Right forelimb (tissue), 1 donor: ENCODE measurements at regions not wholly inside any gene's neighbourhood (a gene's known extent, or its start where the extent isn't known, plus 50 kb on each side); places are given as distances from the start of the nearest gene placed in this dataset.

Experiments used
- DNase-seq: peaks from one replicate; pipeline ENCODE4 v3.0.0-alpha.2; 2018

DNA sequence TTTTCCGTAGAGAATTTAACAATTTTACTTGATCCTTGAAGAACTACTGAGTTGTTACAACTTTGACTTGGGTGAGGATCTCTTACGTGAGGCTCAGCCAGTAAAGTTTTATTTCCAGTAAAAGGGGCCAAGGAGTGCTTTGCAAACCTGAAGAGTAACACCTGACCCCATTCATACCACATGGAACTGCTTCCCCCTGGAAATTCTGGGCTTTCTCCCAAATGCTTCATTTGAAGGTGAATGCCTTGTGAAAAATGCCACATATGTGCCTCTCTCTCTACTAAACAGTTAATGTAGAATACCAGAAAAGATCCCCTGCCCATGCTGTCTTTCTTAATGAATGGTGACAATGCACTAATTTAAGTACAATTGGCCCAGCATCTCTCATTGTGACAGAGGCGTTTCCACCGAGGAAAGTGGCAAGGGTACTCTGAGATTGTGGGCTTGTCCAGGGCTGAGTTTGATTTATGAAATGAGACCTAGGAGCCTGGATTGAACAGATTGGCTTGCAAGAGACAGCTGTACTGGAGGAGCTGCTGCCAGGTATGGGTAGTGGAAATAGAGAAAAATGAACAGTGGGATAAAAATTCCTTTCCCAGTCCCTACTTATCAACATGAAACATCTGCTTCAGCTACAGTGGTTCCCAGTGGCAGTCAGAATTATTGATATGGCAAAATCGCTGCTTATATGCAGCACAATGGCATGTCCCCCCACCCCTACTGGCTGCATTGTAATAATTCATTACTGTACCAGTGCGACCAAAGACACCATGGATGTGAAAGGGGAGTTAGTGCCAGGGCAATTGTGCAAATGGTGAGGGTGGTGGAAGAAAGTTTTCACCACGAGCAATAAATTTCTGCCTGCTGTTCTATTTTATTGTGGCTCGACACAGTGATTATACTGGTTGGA, 843.7 kb upstream of the WWC1 start:
- DNase-seq: no peak

DNA sequence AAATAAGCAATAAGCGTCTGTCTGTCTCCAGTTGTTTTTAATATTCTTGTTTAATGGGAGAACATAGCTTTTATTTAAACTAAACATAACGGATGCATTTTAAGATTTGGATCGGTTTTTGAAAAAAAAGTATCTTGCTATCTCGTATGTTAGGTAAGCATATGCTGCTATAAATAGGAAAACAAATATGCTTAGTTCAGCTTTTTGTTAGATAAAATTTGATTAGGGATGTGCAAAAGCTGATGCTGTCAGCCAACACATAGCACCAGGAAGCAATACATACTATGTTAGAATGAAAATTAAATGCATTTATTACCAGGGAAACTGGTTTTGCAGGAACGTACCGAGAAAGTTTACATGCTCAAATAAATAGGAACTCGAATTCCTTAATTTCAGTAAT, 843.1 kb upstream of the WWC1 start:
- DNase-seq: no peak

DNA sequence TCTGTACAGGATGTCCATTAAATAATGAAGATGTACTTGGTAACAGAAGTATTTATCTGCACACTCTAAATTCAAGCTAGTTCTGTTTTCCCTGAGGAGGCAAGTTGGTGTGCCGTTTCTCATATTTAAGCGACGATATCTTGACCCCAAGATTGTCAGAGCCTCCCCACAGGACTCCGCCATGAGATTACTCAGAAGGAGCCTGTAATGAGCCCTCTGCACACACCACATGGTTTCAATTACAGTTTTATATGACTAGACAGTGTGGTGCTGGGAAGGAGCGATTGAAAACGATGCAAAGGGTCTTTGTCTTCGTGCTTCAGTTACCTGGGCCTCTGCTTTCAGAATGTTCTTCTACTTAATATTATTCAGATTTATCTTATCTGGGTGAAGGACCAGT, 840.4 kb upstream of the WWC1 start:
- DNase-seq: no peak

DNA sequence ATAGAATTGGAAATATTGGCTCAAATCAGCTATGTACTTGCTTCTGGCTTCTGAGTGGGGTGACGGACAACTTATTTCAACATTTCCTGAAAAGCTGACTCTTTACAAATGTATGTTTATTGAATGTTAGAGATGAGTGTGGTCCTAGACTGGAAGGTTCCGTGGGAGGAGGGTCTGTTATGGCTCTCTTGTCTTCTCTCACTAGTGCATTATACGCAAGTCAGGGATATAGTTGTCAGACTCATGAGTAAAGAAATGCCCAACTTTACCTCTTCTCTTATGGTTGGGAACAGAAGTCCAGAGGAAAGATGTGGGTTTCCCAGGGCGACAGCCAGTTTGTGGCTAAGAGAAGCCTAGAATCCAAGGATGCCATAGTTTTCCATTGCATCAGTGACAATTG, 839.3 kb upstream of the WWC1 start:
- DNase-seq: no peak

DNA sequence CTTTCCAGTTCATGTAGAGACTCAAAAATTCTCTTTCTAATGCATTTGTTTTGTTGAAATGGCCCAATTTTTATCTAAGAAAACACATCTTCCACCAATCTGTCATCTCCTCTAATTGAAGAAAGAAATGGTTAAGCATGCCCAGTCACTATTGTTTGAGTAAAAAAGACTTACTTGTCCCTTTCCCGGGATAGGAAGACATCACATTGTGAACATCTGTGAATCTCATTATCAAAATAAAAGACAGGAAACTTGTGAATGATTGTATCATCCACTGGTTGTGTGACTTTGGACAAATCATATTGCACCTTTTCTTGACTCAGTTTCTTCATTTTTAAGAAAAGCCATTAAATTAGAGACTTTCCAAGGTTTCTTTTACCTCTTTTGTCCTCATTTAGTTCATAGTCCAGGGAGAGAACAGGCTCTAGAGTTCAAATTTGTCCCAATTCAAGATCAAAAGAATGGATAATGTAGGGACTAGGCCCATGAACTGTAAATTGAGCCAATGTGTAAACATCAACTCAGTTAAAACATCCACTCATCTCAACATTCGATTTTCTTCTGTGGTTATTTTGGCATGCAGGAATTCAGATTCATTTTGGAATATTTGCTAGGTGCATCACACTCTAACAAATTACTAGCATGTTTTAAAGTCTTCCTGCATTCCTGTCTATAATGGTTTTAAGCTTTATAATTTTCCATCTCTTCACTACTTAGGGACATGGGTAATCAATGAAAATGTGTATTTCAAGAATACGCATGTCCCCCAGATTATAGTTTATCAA, 838.0 kb upstream of the WWC1 start:
- DNase-seq: no peak

DNA sequence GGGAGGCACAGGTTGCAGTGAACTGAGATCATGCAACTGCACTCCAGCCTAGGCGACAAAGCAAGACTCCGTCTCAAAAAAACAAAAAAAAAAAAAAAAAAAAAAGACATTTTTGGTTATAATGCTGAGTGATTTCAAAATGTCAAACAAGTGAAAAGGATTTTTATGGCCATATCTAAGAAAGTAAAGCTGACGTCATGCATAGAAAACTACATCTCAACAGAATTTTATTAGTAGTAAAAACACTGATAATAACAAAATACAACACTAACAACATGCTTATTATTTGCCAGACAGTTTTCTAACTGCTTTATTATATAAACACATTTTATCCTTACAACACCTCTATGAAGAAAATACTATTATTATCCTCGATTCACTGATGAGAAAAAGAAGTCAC, 833.0 kb upstream of the WWC1 start:
- DNase-seq: no peak

DNA sequence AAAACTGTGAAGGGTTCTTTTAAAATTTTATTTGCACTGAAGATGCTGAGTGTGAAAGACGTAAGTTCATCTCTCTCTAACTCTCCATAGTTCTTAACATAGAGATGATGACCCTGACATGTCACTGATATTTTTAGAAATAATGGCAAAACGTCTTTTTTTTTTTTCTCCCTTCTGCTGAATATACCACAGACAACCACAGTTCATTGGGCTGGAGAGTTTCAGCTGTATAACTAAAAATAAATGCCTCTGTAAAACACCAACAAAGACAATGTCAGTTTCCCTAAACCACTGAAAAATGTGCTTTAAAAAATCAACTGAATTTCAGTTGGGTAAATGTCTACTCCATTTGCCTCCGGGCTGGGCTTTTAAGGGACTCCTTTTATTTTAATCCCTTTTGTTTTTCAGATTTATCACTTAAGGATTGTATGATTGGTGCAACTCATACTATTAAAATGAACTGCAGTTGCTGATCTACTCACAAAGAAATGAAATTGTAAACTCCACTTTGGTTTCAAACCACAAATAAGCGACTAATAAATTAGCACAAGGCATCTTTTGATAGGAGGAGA, 830.9 kb upstream of the WWC1 start:
- no peak for DNase-seq

DNA sequence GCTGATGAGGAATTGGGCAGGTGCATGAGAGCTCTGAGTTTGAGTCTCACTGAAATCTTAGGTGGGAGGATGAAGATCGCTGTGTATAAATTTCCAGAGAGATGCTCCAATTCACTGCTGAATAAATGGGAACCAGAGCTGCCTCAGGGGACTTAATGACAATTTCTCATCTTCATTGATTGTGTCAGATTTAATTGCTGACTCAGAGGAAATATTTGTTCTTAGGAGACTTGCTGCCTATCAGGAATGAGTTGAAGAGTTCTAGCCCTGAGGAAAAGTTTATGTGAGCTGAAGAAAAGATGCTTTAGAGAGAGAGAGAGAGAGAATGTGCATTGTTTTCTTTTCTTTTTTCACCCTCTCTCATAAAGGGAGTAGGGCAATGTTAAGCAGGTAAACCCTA, 827.5 kb upstream of the WWC1 start:
- no peak for DNase-seq

DNA sequence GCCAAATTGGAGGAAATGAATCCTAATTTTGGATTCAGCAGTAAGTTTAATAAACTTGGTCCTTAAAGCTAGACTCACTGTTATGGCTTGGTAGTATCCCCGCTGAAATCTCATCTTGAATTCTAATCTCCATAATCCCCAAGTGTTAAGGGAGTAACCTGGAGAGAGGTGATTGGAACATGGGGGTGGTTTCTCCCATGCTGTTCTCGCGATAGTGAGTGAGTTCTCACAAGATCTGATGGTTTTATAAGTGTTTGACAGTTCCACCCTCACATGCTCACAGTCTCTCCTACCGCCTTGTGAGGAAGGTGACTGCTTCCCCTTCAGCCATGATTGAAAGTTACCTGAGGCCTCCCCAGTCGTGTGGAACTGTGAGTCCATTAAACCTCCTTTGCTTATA, 824.5 kb upstream of the WWC1 start:
- DNase-seq: no peak

DNA sequence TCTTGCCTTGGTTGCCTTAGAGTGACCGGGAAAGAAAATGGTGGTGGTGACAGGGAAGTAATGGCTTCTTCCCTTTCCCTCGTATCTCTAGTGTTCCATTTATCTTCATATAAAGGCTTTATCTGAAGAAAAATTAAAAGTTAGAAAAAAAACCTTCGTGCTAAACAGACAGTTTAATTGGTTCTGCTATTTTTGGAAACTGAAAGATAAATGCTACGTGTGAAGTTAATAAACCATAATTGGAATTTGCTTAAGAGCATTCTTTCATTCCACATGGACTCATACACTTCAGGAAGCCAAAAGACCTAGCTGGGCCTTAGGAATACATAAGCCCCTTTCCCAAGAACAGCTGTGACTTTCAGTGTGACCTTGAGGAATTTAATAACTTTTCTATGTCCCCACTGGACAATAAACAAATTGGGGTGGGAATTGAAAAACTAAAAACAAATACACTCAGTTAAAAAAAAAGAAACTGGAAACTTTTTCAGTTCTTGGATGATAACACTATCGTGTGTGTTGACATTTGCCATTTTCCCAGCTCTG, 818.8 kb upstream of the WWC1 start:
- DNase-seq: no peak

DNA sequence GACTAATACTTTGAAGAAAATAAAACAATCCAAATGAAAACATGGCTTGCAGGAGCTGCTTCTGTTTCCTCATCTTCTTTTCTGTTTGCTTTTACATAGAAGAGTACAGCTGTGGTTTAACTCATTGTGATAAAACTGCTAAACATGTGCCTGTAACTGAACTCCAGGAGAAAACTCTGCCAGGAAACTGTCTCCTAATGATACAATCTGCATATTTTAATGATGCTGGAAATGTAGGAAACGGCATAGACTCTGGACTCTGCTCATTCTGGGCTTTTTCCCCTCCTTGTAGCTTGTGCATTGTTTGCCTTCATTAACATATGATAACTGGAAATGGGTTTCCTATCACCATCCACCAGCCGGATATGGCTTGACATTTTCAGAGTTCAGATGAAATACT, 813.3 kb upstream of the WWC1 start:
- DNase-seq: no peak

DNA sequence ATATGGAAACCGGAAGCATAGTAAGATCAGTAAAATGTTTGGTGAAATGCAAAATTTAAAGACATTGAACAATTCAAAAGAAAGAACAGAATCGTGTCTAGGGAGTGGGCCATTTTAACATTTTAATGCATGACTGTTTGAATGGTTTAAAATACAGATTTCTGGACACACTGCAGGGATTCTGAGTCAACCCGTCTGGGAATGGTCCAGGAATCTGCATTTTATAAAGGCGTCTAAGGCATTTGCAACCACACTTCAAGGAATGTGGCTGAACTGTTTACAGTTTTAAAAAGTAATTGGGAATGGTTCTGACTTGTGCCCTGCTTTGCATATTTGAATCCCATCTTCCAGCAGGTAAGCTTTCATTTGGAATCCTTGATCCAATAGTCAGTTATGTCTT, 811.7 kb upstream of the WWC1 start:
- DNase-seq: no peak

DNA sequence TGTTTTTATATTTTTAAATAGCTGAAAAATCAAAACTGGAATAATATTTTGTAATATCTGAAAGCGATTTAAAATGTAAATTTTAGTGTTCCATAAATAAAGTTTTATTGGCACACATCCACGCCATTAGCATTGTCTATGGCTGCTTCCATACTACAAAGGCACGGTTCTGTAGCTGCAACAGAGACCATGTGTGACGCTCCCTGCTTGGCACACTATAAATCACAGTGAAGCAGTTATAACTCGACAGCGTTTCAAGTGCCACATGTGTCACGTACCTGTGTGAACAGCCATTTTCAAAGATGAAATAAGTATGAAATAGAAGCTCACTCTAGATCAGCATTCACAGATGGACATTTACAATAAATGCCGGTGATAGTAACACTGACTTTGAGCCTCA, 810.1 kb upstream of the WWC1 start:
- no peak for DNase-seq

DNA sequence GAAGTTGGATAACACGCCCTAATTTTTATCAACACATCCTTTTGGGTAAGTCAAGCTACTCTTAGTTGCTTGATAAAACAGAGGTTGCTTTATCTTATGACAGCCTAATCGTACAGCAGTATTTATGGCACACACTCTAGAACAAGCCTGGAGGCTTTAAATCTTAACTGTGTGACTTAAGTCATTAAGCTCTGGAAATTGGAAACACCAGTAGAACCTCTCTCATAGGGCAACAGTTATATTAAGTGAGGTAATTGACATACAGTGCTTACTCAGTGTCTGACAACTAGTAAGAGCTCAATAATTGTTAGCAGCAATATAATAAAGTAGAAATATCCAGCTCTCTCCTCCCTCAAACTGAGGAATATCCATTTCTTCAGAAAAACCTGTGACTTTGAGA, 808.9 kb upstream of the WWC1 start:
- DNase-seq: no peak

DNA sequence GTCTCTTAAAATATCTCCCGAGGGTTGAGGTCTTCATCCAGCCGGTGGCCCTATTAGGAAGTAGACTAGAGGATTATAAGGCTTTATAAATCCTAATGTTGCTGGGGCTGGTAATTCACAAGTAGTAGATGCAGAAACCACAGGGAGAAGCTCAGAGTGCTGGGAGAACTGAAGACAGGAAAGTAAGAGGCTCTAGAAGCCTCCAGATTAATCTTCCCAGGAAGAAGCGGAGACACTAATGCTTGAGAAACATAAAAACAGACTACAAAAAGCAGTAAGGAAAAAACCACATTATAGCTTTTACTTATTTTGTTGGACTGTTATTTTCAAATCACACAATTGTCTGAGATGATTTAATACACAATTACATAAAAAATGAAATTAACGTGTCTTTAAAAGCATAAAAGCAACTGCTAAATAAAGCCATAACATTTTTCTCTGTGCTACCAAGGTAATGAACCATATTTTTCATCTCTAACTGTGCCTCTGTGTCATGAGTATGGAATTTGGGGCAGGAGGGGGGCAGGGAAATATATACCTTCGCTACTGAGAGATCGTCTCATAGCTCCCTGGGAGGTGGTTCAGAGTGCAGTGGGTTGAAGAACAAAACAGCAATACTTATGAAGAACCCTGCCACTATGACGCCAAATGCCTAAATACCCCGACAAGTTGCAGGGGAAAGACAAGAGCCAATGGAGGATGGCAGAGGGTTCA, 806.2 kb upstream of the WWC1 start:
- DNase-seq: no peak

DNA sequence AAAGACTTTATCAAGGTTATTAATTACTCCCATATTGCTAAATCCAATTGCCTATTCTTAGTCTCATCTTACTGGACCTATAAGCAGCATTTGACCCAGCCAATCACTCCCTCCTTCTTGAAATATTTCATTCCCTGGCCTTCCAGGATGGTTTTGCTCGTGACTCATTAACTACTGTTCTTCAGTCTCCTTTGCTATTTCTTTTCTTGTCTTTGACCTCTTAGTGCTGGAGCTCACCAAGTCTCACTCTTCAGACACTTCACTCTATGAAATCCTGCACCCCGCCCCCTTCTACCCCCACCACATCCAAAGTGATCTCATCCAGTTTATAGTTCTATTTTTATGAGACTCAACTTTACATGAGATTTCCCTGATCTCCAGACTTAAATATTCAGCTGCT, 803.1 kb upstream of the WWC1 start:
- DNase-seq: no peak

DNA sequence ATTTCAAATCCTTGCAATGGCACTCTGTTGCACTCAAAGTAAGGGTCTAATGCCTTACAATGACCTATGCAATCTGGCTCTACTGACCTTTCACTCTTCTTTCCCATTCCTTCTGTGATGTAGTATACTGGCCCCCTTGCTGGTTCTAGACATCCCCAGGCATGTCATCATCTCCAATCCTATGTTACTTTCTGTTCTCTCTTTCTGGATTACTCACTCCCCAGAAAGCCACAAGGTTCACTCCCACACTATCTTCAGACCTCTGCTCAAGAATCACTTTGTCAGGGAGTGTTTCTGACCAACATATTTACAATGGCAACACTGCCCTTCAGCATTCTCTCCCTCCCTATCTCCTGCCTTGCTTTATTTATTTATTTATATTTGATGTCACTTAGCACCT, 802.2 kb upstream of the WWC1 start:
- DNase-seq: no peak

DNA sequence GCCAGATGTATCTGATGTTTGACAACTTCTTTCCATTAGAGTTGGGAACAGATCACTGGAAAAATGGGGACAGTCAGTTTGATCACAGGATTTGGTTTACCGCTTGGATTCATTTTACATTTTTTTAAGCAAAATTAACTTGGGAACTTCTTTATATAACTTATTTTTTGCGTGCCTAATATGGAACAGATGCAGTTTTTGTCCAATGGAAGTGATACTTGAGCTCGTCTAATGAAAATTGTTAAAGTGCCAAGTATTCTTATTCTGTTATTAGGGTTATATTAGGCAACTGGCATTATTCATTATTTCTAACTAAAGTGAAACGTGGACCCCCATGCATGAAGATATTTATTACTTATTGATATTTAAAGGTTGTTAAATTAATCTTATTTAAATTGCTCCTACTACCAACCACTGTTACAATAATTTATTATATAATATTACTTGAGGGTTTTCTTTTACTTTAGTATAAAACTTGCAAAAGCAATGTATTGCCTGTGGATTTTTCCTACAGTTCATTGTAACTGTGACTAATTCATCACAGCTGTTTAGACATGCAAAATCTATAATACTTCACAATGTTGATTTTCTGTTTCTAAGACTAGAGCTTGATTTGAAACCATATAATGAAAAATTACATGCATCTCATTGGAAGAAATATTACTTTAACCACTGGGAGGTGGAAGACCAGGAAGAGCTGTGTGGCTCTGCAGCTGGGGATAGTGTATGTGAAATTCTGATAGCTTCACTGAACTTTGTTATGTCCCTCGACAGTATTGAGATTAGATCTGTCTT, 787.3 kb upstream of the WWC1 start:
- DNase-seq: no peak

DNA sequence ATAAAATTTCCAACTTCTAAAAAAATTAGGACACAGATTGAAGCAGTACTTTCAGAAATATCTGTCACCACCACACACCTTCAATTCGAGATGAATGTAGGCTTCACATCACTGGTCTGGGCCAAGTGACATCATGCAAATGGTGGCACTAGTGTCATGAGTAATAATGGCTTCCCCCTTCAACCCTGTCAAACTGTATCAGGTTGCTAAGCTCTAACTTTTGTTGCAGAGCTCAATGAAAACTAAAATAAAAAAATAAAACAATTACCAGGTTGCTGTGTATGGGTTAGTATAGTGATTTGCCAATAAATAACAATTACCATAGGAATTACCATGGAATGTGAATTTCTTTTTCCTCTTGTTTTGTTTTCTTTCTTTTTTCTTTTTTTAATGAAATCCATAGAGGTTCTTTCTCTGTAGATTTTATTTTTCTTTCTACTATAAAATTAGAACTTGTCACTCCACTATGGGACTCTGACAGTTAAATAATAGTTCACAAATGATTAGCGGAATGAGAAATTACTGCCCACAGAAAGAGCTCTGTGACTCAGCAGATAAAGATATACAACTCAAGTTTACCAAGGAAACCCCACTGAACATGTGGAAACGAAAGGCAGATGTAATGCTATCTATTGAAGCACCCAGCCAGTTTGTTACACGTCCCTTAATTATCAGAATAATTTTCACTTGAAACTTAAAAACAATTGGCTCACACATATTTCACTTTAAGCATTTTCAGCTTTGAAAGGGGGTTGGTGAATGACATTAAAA, 783.8 kb upstream of the WWC1 start:
- DNase-seq: no peak

DNA sequence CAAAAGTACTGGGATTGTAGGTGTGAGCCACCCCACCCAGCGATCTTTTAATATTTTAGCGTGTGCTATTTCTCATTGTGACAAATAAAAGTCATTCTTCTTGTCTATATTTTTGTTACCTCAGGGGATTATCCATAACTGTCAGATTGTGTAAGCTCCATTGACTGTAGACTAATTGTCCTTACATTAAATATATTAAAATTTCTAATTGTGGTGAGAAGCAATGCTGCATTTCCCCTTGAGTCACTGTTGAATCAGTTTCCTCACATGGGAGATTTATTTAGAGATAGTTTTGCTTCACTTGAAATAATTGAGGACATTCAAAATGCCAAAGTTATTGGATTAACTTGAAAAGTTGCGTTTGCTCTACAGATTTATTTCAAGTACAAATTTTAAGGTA, 782.4 kb upstream of the WWC1 start:
- no peak for DNase-seq

DNA sequence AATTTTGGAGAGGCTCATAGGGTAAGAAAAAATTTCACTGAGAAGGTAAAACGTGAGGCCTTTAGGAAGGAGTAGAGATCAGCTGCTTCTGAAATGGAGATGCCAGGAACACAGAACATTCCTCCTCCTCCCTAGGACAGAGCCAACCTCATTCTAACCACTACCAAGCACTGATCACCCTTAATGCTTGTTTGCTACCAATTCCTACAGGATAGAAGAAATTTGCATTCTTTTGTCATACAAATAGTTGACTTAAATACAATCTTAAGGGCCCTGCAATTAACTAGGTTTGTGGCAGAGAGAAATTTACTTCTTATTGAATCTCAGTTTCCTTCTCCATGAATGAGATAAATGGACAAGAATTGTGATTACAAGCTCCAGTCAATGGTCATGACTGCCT, 780.2 kb upstream of the WWC1 start:
- DNase-seq: no peak
